ENCODE measurements at regions not wholly inside any gene's neighbourhood (a gene's known extent, or its start where the extent isn't known, plus 50 kb on each side); places are given as distances from the start of the nearest gene placed in this dataset.

DNA sequence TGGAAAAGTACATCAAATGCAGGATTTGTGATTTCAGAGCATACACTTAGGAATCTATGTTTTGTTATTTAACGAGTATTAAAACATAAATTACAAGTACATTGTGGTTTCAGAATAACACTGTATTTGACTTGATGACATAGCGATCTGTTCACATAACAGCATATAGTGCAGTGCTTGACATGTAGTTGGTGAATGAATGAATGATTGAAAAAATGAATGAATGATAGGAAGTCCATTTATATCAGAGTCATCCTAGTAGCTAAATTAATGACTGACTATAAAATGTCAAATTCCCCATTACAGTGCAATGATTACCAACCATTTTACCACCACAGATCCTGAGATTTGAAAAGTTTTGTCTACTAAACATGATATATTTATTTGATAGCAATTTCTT is 114.6 kb upstream of the FAT1 start:
- Histone ChIP-seq H2BK20ac (ENCODE audit: low read depth, low read length, poor library complexity, severe bottlenecking) (no peak overlapping the region), H3T11ph (ENCODE audit: low read length) (no peak overlapping the region), H3K27me3 (ENCODE audit: insufficient read depth, low read length) (no peaks in the 10 kb centered on the region), H3K4me2 (ENCODE audit: insufficient read depth, insufficient read length, low read length) (no peak overlapping the region), H2BK15ac (ENCODE audit: low read depth, low read length) (no peak overlapping the region), H3K23ac (ENCODE audit: insufficient read length, low read depth, low read length) (no peak overlapping the region), H3K79me1 (ENCODE audit: insufficient read depth, low read depth, low read length, poor library complexity, severe bottlenecking) (no peaks in the 10 kb centered on the region), H2BK120ac (ENCODE audit: low read depth, low read length, poor library complexity, severe bottlenecking) (no peak overlapping the region), H3K4me1 (ENCODE audit: insufficient read depth, low read length) (no peaks in the 10 kb centered on the region), H4K20me1 (ENCODE audit: control insufficient read depth, insufficient read depth, insufficient read length) (no peaks in the 10 kb centered on the region), H2AK5ac (ENCODE audit: insufficient read length, low read length) (no peak overlapping the region), H4K5ac (ENCODE audit: insufficient read length, low read depth, low read length) (no peak overlapping the region), H3K9ac (ENCODE audit: extremely low read depth, insufficient read length, low read length) (no peak overlapping the region), H3K9me3 (ENCODE audit: control insufficient read depth, low read depth, low read length) (no peaks in the 10 kb centered on the region), H2AFZ (ENCODE audit: low read length) (no peak overlapping the region), H2BK5ac (ENCODE audit: insufficient read length, low read length) (no peak overlapping the region), H3K79me2 (ENCODE audit: insufficient read depth, low read length) (no peaks in the 10 kb centered on the region), H3K14ac (ENCODE audit: insufficient read depth, low read length) (no peak overlapping the region), H3K23me2 (ENCODE audit: insufficient read length, low read depth, low read length, poor library complexity, severe bottlenecking) (peaks cover 2% of the 10 kb centered on the region), H4K8ac (replicated peaks; ENCODE audit: insufficient read length, low read depth, low read length) (no peak overlapping the region), H3K4ac (ENCODE audit: low read depth, low read length) (no peak overlapping the region), H3K27ac (ENCODE audit: insufficient read length, low read depth, low read length) (no peak overlapping the region), H3K56ac (ENCODE audit: insufficient read length, low read depth, low read length) (no peak overlapping the region), H4K91ac (ENCODE audit: insufficient read length, low read depth, low read length) (no peak overlapping the region), H3K18ac (ENCODE audit: insufficient read length, low read depth, low read length) (no peak overlapping the region), H2BK12ac (ENCODE audit: insufficient read length, low read depth, low read length) (no peak overlapping the region)
- Mint-ChIP-seq H3K4me3 (no peak overlapping the region), H3K36me3 (ENCODE audit: insufficient read depth in 1 of 3, low read depth in 3 of 3) (no peaks in the 10 kb centered on the region), H3K4me1 (no peaks in the 10 kb centered on the region), H3K27ac (no peak overlapping the region), H3K9me3 (peaks cover 0 to 3% of the 10 kb centered on the region in 2 experiments; a peak in 1 of 5 replicates), H3K27me3 (ENCODE audit: low read depth) (no peaks in the 10 kb centered on the region)
- no peak for DNase-seq
- TF ChIP-seq, protein P1, sequence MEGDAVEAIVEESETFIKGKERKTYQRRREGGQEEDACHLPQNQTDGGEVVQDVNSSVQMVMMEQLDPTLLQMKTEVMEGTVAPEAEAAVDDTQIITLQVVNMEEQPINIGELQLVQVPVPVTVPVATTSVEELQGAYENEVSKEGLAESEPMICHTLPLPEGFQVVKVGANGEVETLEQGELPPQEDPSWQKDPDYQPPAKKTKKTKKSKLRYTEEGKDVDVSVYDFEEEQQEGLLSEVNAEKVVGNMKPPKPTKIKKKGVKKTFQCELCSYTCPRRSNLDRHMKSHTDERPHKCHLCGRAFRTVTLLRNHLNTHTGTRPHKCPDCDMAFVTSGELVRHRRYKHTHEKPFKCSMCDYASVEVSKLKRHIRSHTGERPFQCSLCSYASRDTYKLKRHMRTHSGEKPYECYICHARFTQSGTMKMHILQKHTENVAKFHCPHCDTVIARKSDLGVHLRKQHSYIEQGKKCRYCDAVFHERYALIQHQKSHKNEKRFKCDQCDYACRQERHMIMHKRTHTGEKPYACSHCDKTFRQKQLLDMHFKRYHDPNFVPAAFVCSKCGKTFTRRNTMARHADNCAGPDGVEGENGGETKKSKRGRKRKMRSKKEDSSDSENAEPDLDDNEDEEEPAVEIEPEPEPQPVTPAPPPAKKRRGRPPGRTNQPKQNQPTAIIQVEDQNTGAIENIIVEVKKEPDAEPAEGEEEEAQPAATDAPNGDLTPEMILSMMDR (conservative IDR thresholded peaks at IDR 0.05): no peak
- WGBS (ENCODE audit: extremely low coverage, insufficient read length, low lambda C conversion rate): no CpG with 5 or more reads among the region's 2 CpGs
